ENCODE measurements at regions not wholly inside any gene's neighbourhood (a gene's known extent, or its start where the extent isn't known, plus 50 kb on each side); places are given as distances from the start of the nearest gene placed in this dataset.
A peak's percentile ranks its signal among the peaks of the same experiment; 100 is the strongest.
"Not testable (repeated sequence)": the region's sequence is repeated elsewhere in the genome, so short reads cannot be mapped to it uniquely, and the experiment has no call there.

DNA sequence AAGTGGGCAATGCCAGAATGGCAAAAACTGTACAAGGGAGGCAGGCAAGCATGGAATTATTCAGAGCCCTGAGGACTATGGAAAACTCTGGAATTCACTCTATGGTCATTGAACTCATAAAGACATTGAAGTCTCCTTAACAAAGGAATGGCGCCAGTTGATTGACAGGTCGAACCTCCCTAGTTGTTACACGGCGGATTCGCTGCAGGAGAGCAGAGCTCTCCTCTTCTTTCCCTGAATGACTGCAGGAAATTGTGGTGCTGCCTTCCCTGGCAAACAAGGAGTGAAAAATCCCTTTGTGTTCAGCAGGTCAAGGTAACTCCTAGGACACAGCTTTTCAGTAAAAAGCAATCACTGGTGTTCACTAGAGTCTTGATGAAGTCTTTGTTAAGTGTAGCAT is 732.8 kb upstream of the FRG1 start:
- DNase-seq, result no peak

DNA sequence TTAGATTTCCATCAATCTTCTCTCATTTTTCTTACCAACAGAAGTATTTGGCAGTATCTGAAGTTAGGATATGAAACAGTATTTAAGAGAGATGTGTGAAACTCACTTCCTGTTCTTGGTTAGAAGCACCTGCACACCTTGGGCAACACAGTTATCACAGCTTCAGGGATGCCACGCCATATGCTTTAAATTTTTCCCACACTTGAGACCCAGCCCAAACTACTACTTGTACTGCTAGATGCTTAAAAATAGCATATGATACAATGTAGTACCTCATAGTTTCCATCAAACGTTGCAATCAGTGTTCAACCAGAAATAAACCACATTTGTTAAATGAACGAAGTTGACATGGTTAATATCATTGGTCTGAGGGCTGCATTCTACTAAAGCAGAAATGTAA is 725.1 kb upstream of the FRG1 start:
- DNase-seq, result no peak

- no peak for DNase-seq
Observed at GRCh38 chr4:189221691-189222090, 719.0 kb upstream of the FRG1 start.

GRCh38 chr4:189228726-189229125 is 711.9 kb upstream of the FRG1 start:
- DNase-seq, result no peak

GRCh38 chr4:189232274-189232673 is 708.4 kb upstream of the FRG1 start:
- no peak for DNase-seq

DNA sequence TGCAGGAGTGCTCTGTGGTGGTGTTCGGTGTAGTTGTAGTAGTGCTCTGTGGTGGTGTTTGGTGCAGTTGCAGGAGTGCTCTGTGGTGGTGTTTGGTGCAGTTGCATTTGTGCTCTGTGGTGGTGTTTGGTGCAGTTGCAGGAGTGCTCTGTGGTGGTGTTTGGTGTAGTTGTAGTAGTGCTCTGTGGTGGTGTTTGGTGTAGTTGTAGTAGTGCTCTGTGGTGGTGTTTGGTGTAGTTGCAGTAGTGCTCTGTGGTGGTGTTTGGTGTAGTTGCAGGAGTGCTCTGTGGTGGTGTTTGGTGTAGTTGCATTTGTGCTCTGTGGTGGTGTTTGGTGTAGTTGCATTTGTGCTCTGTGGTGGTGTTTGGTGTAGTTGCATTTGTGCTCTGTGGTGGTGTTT is 706.9 kb upstream of the FRG1 start:
- peak in 1 of 2 donors; percentile 24 for DNase-seq

GRCh38 chr4:189234948-189235347 is 705.7 kb upstream of the FRG1 start:
- peak in 1 of 2 donors; percentile 5 for DNase-seq

- no peak for DNase-seq
Observed at GRCh38 chr4:189235599-189235998, 705.1 kb upstream of the FRG1 start.

DNA sequence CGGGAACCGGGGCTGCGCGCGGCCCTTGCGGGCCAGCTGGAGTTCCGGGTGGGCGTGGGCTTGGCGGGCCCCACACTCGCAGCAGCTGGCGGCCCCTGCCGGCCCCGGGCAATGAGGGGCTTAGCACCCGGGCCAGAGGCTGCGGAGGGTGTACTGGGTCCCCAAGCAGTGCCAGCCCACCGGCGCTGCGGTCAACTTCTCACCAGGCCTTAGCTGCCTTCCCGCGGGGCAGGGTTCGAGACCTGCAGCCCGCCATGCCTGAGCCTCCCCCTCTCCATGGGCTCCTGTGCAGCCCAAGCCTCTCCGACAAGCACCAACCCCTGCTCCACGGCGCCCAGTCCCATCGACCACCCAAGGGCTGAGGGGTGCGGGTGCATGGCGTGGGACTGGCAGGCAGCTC is 704.4 kb upstream of the FRG1 start:
- DNase-seq, result not testable (repeated sequence)

DNA sequence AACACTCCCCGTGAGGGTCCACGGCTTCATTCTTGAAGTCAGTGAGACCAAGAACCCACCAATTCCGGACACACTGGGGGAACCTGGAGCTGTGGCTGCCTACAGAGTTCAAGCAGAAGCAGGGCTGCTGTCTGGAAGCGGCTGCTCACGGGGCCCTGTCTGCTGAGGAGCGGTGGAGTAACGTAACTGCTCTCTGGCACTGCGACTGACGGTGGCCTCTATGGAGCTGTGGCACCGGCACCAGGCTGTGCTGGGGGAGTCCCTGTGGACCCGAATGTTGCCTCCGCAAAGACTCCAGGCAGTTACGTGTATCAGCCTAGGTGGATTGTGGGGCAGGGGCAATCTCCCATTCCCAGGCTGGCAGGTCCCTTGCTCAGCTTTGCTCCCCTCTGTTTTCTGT is 703.3 kb upstream of the FRG1 start:
- no peak for DNase-seq

- no peak for DNase-seq
Observed at GRCh38 chr4:189255636-189256035, 685.0 kb upstream of the FRG1 start.

DNA sequence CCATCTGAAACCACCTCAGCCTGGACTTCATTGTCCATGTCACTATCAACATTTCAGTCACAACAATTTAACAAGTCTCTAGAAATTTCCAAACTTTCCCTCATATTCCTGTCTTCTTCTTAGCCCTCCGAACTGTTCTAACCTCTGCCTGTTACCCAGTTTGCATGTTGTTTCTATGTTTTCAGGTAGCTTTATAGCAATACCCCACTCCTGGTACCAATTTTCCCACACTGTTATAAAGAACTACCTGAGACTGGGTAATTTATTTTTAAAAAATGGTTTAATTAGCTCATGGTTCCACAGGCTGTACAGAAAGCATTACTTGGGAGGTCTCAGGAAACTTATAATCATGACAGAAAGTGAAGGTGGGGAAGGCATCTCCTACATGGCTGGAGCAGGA is 679.2 kb upstream of the FRG1 start:
- DNase-seq, result no peak

- no peak for DNase-seq
Observed at GRCh38 chr4:189265515-189265914, 675.2 kb upstream of the FRG1 start.

DNA sequence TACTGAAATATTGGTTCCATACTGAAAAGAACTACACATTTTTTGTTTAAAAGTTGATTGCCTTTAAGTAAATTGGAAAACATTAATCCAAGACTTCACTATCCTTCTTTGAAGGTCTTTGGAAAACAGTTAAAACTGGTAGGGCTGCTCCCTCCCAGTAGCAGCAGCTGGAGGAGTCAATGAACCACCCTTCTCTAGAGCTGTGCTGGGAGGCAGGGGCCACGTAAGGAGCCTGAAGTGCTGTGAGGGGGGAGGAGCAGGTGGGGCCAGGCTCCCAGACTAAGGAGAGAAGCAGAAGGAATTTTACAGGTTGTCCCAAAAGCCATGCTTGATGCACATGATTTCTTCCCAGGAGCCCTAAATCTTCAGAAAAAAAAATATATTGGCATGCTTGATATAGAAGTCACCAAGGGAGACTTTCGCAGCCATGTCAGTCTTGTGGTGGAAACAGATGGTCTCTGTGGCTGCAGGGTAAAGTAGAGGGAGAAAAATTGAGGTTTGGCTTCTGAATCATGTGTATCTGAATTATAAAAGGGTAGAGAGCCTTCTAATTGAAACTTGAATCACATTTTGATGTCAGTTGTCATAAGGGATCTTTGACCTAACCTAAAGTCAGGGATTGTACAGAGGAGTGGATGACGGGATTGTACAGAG is 673.2 kb upstream of the FRG1 start:
- DNase-seq, result no peak

DNA sequence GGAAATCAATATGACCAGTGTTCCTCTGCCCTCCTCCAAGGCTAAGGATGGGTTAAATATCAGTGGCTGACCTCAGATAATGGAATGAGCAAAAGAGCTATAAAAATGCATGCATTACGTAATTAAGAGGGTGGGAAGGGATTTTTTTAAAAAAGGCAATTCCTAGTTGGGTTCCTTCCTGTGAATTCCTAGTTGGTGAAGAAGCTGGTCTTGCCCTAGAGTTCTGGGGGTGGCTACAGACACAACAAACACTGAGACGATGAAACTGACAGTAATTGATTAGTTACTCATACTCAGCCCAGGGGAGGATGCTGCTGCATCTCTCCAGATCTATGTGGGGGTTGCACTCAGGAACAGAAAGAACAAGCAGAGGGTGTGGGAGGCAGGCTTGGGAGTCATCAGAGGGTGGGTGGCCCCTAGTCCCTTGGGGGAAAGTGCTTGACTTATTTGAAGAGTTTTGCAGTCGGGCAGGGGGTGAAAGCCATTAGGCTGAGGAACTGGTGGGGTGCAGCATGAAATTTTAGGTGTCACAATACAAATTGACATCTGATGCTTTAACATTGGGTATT is 662.0 kb upstream of the FRG1 start:
- no peak for DNase-seq

- no peak for DNase-seq
Observed at GRCh38 chr4:189279188-189279587, 661.5 kb upstream of the FRG1 start.

GRCh38 chr4:189285377-189285776 is 655.3 kb upstream of the FRG1 start:
- no peak for DNase-seq

DNA sequence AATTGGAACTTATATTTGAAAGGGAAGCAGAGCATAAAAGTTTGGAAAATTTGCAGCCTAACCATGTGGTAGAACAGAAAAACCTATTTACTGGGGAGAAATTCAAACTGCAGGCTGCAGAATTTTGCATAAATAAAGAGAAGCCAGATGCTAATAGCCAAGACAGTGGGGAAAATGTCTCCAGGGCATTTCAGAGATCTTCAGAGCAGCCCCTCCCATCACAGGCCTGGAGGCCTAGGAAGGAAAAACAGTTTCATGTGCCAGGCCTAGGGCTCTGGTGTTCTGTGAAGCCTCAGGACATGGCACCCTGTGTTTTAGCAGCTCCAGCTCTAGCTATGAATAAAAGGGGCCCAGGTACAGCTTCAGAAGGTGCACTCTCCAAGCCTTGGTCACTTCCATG is 648.7 kb upstream of the FRG1 start:
- no peak for DNase-seq

DNA sequence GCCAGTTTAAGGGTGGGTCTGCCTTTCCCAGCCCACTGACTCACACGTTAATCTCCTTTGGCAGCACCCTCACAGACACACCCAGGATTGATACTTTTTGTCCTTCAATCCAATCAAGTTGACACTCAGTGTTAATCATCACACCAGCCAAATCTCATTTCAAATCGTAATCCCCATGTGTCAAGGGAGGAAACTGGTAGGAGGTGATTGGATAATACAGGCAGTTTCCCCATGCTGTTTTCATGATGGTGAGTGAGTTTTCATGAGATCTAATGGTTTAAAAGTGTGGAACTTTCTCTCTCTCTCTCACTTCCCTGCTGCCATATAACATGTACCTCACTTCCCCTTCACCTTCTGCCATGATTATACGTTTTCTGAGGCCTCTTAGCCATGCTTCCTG is 647.2 kb upstream of the FRG1 start:
- DNase-seq, result no peak

- DNase-seq, result no peak
Observed at GRCh38 chr4:189294574-189294973, 646.1 kb upstream of the FRG1 start.

DNA sequence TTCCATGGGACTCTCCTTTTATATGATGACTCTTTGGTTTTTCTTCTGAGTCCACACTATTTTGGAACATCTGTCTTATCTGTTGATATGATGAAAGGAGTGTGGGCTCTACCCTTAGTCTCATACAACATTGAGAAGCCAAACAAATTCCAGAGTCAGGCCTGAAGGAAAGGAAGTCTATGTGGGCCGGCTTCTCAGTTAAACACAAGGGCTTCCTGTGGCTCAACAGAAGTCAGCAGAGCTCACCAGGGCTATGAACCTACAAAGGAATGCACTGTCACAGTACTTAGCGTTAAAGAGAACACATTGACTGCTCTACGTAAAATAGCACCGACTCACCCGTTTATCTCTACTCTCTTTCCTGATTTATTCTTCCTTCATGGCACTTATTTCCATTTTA is 641.0 kb upstream of the FRG1 start:
- DNase-seq, result no peak

GRCh38 chr4:189301692-189302091 is 639.0 kb upstream of the FRG1 start:
- no peak for DNase-seq

- no peak for DNase-seq
Observed at GRCh38 chr4:189302719-189303118, 638.0 kb upstream of the FRG1 start.

GRCh38 chr4:189304167-189304566 is 636.5 kb upstream of the FRG1 start:
- no peak for DNase-seq

DNA sequence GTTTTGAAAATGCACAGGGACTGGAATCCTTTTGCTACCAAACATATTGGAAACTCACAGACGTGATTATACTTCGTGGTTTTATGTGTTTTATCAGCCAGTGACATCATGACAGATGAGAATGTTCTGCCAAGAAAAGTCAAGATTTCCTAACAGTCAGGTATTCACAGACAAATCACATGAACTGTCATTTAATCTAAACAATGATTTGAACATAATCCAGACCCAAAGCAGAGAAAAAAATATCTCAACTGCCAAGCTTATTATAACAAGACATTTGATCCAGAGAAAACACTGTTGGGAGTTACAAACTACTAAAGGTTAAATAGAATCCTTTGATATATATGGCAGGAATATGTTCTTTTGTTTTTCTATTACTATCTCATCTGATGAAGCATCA is 635.9 kb upstream of the FRG1 start:
- DNase-seq, result no peak

Measured in activated CD4-positive, alpha-beta T cell treated with anti-CD3 and anti-CD28 coated beads for 4 hours (primary cell).